BE2C (cell line): ENCODE measurements at regions not wholly inside any gene's neighbourhood (a gene's known extent, or its start where the extent isn't known, plus 50 kb on each side); places are given as distances from the start of the nearest gene placed in this dataset.

ENCODE experiments used
- DNase-seq: peaks from one replicate; pipeline ENCODE4 v3.0.0-alpha.2; 2020
- H3K27me3 ChIP-seq: fragments of 250-450 bp; sonication (Bioruptor Pico); 2 replicates; pipeline ENCODE4 v1.5.1; 2020; ENCODE audit warnings: mild to moderate bottlenecking
- H3K36me3 ChIP-seq: fragments of 250-450 bp; sonication (Bioruptor Pico); 2 replicates; pipeline ENCODE4 v1.5.1; 2020; ENCODE audit warnings: mild to moderate bottlenecking
- H3K4me1 ChIP-seq: fragments of 250-450 bp; sonication (Bioruptor Pico); 2 replicates; pipeline ENCODE4 v1.5.1; 2020
- H3K4me3 ChIP-seq: 2 replicates; pipeline ENCODE4 v1.5.1; 2011; ENCODE audit warnings: low read depth, low read length
- H3K9me3 ChIP-seq: fragments of 250-450 bp; sonication (Bioruptor Pico); 2 replicates; pipeline ENCODE4 v1.5.1; 2020
- CTCF ChIP-seq: IDR thresholded peaks from 2 replicates; pipeline ENCODE4 v1.5.1; 2012; ENCODE audit warnings: mild to moderate bottlenecking, low read depth, low read length

- Histone ChIP-seq H3K27me3 (no peaks in the 10 kb centered on the region), H3K4me1 (peaks cover 3% of the 10 kb centered on the region), H3K4me3 (no peak overlapping the region), H3K36me3 (no peaks in the 10 kb centered on the region), H3K9me3 (no peaks in the 10 kb centered on the region)
- no peak for TF ChIP-seq CTCF
- no peak for DNase-seq
Observed at GRCh38 chr9:80447876-80448275, 876.1 kb downstream of the TLE4 start.

- Histone ChIP-seq H3K36me3 (no peaks in the 10 kb centered on the region), H3K4me1 (no peaks in the 10 kb centered on the region), H3K4me3 (no peak overlapping the region), H3K27me3 (no peaks in the 10 kb centered on the region), H3K9me3 (no peaks in the 10 kb centered on the region)
- TF ChIP-seq CTCF = no peak
- DNase-seq = no peak
Observed at GRCh38 chr9:80440724-80441123, 869.0 kb downstream of the TLE4 start.

- Histone ChIP-seq H3K36me3 (no peaks in the 10 kb centered on the region), H3K27me3 (no peaks in the 10 kb centered on the region), H3K4me3 (no peak overlapping the region), H3K9me3 (no peaks in the 10 kb centered on the region), H3K4me1 (no peaks in the 10 kb centered on the region)
- TF ChIP-seq CTCF = no peak
- no peak for DNase-seq
Observed at GRCh38 chr9:80437825-80438224, 866.1 kb downstream of the TLE4 start.

GRCh38 chr9:80437091-80437640, 865.4 kb downstream of the TLE4 start:
- Histone ChIP-seq H3K4me3 (no peak overlapping the region), H3K4me1 (no peaks in the 10 kb centered on the region), H3K27me3 (no peaks in the 10 kb centered on the region), H3K9me3 (no peaks in the 10 kb centered on the region), H3K36me3 (no peaks in the 10 kb centered on the region)
- DNase-seq = no peak
- no peak for TF ChIP-seq CTCF

- H3K36me3 ChIP-seq = no peaks in the 10 kb centered on the region
- TF ChIP-seq CTCF = no peak
- H3K9me3 ChIP-seq = no peaks in the 10 kb centered on the region
- DNase-seq = no peak
- H3K4me3 ChIP-seq = no peak overlapping the region
- no peaks in the 10 kb centered on the region for H3K27me3 ChIP-seq
- H3K4me1 ChIP-seq = no peaks in the 10 kb centered on the region
Observed at GRCh38 chr9:80435591-80435990, 863.8 kb downstream of the TLE4 start.

GRCh38 chr9:80426992-80427391, 855.2 kb downstream of the TLE4 start:
- H3K9me3 ChIP-seq = no peaks in the 10 kb centered on the region
- H3K4me1 ChIP-seq = no peaks in the 10 kb centered on the region
- no peaks in the 10 kb centered on the region for H3K27me3 ChIP-seq
- no peak for DNase-seq
- no peak overlapping the region for H3K4me3 ChIP-seq
- H3K36me3 ChIP-seq = no peaks in the 10 kb centered on the region
- TF ChIP-seq CTCF = no peak
